ENCODE measurements at regions not wholly inside any gene's neighbourhood (a gene's known extent, or its start where the extent isn't known, plus 50 kb on each side); places are given as distances from the start of the nearest gene placed in this dataset.
"Not testable (repeated sequence)": the region's sequence is repeated elsewhere in the genome, so short reads cannot be mapped to it uniquely, and the experiment has no call there.

DNA sequence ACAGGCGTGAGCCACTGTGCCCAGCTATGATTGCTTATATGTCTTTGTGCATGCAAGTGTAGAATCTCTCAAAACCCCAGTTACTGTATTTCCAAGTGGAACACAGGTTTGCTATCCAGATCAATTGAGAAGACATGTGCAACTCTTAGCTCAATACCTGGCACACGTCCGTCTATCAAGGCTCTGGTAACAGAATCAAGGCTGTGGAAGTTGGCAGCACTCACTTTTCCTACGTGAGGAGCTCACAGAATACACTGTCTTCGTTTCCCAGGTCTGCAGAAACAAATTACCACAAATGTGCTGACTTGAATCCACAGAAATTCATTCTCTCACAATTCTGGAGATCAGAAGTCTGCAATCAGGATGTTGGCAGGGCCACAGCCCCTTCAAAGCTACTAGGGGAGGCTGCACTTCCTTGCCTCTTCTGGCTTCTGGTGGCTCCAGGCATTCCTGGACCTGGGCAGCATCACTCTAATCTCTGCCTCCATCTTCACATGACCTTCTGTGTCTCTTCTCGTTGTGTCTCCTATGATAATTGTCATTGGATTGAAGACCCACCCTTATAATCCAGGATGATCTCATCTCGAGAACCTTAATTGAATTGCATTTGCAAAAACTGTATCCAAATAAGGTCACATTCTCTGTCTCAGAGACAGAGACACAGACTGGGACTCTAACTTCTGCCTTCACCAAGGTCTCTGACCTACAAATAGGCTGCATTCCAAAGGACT is 84.8 kb upstream of the C7orf33 start:
- no peak for DNase-seq (ENCODE audit: low read depth, low spot score)
- in situ Hi-C loops (cut with HindIII; ENCODE audit: low pct_unique_long_range_greater_than_20kb, low sequenced_read_pairs) = no loop called here

DNA sequence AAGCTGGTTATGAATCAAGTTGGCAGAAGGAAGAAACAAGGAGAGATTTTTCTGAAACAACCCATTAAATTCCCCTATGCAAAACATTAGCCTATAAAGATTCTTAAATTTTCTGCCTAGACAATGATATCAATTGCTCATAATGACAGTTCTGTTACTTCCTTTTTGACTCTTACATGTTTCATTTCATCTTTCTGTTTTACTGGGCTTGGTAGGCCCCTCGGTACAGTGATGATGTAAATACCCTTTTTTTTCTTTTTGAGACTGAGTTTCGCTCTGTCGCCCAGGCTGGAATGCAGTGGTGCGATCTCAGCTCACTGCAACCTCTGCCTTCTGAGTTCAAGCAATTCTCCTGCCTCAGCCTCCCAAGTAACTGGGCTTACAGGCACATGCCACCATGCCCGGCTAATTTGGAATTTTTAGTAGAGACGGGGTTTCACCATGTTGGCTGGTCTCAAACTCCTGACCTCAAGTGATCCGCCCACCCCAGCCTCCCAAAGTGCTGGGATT is 83.4 kb upstream of the C7orf33 start:
- DNase-seq (ENCODE audit: low read depth, low spot score); in situ Hi-C loops (cut with HindIII; ENCODE audit: low pct_unique_long_range_greater_than_20kb, low sequenced_read_pairs): not testable (repeated sequence)

DNA sequence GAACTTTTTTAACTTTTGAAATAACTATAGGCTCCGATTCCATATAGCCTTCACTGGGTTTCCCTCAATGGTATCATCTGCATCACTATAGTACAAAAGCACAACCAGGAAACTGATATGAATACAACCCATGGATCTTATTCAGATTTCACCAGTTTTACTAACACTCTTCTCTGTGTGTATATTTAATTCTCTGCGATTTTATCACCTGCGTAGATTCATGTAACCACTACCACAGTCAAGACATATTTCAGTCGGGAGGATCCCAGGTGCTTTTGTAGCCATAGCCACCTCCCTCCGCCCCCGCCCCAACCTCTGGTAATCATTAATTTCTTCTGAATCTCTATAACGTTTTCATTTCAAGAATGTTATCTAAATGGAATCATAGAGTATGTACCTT is 82.8 kb upstream of the C7orf33 start:
- no peak for DNase-seq (ENCODE audit: low read depth, low spot score)
- in situ Hi-C loops (cut with HindIII; ENCODE audit: low pct_unique_long_range_greater_than_20kb, low sequenced_read_pairs) = no loop called here

DNA sequence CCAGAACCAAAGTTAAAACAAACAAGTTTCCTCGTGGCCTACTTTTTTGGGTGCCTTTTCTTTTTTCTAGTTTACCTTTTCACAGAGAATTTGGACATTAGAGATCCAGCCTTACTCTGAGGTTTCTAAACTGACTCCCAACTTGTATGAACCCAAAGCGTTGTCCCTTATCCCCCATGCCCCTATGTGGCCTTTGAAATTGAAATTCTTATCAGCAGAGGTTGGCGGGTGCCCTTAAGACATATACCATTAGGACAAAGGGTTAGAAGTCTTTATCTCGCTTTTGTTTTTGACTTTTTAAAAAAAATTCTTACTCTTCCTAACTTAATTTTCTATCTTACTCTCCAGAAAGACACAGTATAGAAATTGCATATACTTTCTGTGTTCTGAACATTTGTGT is 76.3 kb upstream of the C7orf33 start:
- no peak for DNase-seq (ENCODE audit: low read depth, low spot score)
- in situ Hi-C loops (cut with HindIII; ENCODE audit: low pct_unique_long_range_greater_than_20kb, low sequenced_read_pairs) = no loop called here

DNA sequence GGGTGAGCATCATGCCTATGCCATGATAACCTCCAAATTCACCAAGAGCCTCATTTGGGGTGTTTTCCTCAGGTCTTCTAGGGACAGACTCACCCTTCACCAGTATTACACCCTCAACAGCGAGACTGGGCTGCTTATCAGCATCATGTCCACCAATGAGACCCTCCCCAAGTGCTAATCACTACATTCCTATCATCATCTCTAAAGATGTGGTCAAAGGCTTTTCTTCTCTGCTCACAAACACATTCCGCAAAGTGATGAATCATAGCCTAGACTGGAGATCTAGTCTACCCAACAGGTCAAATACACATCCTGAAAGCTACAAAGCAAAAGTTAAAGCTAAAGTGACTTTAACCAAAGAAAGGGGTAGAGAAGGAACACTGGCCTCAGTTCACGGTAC is 75.3 kb upstream of the C7orf33 start:
- no peak for DNase-seq (ENCODE audit: low read depth, low spot score)
- in situ Hi-C loops (cut with HindIII; ENCODE audit: low pct_unique_long_range_greater_than_20kb, low sequenced_read_pairs) = no loop called here

DNA sequence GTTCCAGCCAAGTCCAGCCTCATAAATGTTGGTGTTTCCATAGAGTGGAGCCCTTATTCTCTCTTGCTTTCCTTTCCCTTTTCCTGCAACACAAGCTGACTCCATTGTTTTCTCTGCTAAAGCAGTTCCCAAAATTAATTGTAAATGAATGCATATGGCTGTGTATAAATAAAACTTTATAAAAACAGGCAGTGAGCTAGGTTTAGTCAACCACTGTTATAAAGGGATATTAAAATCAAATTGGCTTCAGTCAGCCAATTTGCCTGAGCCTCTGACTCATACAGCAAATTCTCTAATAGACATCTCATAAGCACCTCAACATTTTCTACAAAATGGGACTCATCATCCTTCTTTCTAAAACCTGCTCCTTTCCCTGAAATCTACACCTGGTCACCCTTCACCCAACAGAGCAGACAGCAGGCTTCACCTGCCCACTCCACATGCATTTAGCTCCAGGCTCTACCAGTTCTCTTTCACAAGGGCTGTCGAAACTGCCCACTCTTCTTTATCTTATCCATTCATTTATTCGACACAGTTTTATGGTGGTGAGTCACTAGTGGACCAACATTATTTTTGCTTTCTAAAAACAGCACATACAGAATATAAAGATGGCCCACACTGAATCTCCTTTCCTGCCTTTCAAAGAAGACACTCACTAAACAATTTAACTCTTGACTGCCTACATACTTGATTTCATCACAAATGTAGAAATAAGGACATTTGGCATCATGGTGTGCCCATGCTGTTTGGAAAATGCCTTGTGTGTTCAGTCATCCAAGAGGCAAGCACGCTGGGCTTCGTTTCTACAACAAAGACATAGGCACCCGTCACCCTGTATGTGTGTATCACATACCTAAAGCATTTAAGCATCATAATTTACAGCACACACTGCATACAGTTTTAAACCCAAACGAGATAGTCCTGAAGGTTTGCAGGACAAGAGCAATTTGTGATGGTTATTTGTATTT is 74.6 kb upstream of the C7orf33 start:
- in situ Hi-C loops (cut with HindIII; ENCODE audit: low pct_unique_long_range_greater_than_20kb, low sequenced_read_pairs) = no loop called here
- DNase-seq (ENCODE audit: low read depth, low spot score) = no peak

DNA sequence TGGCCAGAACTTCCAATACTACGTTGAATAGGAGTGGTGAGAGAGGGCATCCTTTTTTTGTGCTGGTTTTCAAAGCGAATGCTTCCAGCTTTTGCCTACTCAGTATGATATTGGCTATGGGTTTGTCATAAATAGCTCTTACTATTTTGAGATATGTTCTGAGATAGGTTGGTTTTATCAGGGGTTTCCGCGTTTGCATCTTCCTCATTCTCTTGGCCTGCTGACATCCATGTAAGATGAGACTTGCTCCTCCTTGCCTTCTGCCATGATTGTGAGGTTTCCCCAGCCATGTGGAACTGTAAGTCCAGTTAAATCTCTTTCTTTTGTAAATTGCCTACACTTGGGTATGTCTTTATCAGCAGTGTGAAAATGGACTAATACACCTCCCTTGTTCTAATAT is 71.2 kb upstream of the C7orf33 start:
- in situ Hi-C loops (cut with HindIII; ENCODE audit: low pct_unique_long_range_greater_than_20kb, low sequenced_read_pairs); DNase-seq (ENCODE audit: low read depth, low spot score): not testable (repeated sequence)

DNA sequence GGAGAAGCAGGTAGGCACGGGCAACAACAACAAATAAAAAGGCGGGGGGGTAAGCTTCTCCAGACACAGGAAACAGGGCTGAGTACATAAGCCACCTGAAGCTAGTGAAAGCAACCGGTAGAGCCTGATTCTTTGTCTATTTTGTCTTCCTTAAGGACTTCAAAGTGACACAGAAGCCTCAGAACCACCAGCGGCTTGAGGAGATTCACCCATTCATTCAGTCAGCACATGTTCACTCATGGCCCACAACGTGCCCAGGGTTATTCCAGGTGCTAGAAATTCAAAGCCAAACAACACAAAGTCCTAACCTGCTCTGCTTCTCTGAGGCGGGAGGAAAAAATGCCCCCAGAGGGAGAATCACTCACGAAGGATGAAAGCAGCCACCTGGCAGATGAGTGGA is 69.3 kb upstream of the C7orf33 start:
- DNase-seq (ENCODE audit: low read depth, low spot score) = no peak
- in situ Hi-C loops (cut with HindIII; ENCODE audit: low pct_unique_long_range_greater_than_20kb, low sequenced_read_pairs) = no loop called here

DNA sequence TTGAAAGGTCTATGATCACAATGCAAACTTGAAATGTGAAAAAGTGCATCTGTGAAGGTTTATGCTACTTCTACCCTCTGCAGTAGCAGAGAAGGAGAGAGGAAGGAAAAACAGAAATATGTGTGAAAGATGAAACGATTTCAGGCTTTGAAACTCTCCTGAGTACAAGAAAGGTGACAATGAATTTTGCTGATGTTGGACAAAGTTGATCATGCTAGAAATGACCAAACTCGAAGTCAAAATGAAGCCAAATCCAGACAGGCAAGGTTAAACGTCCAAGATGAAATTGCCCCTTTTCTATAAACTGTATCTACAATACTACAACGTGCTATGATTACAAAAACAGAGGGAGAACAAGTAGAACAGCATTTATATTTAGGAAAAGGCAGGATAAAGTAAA is 67.0 kb upstream of the C7orf33 start:
- in situ Hi-C loops (cut with HindIII; ENCODE audit: low pct_unique_long_range_greater_than_20kb, low sequenced_read_pairs) = no loop called here
- DNase-seq (ENCODE audit: low read depth, low spot score) = no peak

DNA sequence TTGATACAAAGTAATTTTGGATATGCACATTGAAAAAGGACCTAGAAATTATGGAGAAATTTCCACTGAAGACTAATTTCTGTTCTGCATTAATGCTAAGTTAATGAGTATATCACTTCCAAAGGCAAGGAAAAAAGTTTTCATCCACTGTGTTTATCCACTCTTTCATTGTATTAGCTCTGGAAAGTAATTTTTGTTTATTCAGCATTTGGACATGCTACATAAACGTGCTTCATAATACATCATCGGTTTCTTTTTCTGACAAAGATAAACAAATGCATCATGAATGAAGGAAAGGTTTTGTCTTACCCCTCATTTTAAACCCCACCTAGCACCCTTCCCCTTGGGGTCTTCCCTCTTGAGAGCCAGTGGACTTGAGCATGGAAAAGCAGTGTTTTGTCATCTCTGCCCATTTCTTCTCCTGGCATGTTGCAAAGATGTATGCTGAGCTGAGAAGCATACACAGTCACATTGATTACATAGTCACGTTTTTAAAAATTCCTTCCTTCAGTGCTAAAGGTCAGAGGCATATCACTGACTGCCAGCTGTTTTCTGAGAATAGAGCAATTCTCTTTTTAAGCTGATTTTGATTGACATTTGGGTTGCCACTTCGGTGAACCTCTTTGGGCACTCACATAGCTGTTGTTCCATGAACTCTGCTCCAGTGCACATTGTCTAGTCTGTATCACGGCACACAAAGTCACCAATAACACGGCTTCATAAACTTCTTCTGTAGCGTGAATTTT is 65.9 kb upstream of the C7orf33 start:
- DNase-seq (ENCODE audit: low read depth, low spot score) = no peak
- in situ Hi-C loops (cut with HindIII; ENCODE audit: low pct_unique_long_range_greater_than_20kb, low sequenced_read_pairs) = no loop called here

DNA sequence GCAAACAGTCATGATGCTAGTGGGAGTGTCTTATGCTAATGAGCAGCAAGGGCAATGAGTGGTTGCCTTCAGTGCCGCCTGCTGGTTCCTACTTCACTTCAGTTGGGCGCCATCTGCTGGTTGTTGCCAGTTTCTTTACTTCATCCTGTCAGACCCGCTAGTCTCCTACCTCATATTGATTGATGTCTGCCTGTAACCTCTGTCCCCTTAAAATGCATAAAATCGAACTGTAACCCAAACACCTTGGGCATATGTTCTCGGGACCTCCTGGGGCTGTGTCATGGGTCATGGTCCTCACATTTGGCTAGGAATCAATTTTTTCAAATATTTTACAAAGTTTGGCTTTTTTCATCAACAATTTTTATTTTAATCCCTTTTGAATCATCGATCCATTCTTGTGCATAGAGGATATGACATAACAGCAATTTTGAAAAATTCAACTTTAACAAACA is 62.8 kb upstream of the C7orf33 start:
- DNase-seq (ENCODE audit: low read depth, low spot score) = peak; percentile 98
- in situ Hi-C loops (cut with HindIII; ENCODE audit: low pct_unique_long_range_greater_than_20kb, low sequenced_read_pairs) = no loop called here

DNA sequence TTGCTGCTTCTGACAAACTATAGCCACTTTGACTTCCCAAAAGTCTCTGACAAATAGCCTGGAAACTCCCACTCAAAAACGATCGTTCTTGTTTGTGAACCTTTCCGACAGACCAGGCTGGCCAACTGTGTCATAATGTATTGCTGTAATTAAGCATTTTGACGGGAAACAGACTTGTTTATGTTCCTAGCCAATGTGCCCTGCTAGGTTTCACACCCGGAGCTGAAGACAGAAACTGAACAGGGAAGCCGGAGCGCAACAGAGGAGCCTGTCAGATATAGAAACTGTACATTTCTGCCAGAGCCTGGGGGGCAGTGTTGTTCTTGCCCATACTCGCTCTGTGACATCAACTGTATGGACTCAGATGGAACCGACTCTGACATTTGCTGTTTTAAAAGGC is 55.3 kb upstream of the C7orf33 start:
- peak; percentile 66 for DNase-seq (ENCODE audit: low read depth, low spot score)
- in situ Hi-C loops (cut with HindIII; ENCODE audit: low pct_unique_long_range_greater_than_20kb, low sequenced_read_pairs) = no loop called here

DNA sequence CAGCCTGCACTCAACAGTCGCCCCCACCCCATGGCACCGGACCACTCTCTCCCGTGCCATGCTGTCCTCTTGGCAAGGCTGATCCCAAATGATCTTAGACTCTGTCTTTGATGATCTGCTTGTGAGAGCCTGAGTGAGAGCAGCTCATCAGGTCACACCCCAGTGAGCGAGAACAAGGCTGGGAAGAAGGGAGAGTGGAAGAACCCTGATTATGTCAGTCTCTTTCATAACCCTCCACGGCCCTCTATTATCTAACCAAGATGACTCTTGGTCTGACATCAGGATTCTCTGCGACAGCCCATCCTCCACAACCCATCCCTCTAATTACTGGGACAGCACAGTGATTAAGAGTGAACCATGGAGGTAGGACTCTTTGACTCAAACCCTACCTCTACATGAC is 53.1 kb upstream of the C7orf33 start:
- no peak for DNase-seq (ENCODE audit: low read depth, low spot score)
- in situ Hi-C loops (cut with HindIII; ENCODE audit: low pct_unique_long_range_greater_than_20kb, low sequenced_read_pairs) = no loop called here

DNA sequence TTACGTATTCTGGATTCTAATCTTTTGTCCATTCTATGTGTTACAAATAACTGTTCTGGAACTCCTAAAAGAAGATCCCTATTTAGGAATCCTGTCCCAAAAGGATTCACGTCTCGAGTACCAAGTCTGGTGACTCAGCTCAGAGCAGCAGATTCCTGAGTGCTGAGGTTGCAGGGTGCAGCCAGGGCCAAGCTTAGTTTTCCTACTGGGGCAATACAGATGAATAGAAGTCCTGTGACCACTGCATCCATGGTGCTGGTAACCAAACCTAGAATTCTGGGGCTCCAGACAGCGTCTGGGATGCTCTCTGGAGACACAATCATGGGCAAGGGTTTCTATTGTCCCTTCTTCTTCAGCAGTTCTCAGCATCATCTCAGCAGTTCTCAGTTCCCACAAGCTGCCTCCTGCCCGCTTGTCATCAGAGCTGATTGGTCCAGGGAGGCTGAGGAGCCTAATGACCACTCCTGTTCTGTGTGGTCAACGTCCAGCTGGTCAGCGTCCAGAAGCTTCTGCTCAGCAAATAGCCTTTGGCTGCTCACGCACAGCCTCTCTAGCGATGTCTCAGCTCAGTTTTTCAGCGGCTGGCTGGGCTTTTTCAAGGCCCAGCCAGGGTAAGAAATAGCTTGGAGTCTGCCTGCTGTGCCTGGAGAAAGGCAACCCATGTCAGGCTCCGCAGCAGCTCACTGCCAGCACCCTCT is 50.4 kb upstream of the C7orf33 start:
- DNase-seq (ENCODE audit: low read depth, low spot score) = no peak
- in situ Hi-C loops (cut with HindIII; ENCODE audit: low pct_unique_long_range_greater_than_20kb, low sequenced_read_pairs) = no loop called here
